T-helper 22 cell (primary cell): ENCODE measurements at regions not wholly inside any gene's neighbourhood (a gene's known extent, or its start where the extent isn't known, plus 50 kb on each side); places are given as distances from the start of the nearest gene placed in this dataset.
"Not testable (repeated sequence)": the region's sequence is repeated elsewhere in the genome, so short reads cannot be mapped to it uniquely, and the experiment has no call there.

ENCODE experiments used
- DNase-seq: peaks from one replicate; pipeline ENCODE4 v3.0.0-alpha.2; 2020; ENCODE audit warnings: low read depth

GRCh38 chr13:22757530-22758120 is 423.2 kb upstream of the SGCG start:
- no peak for DNase-seq

GRCh38 chr13:22758245-22758644 is 422.5 kb upstream of the SGCG start:
- DNase-seq, result no peak

- no peak for DNase-seq
Measured at GRCh38 chr13:22761709-22762108, 419.1 kb upstream of the SGCG start.

- DNase-seq, result no peak
Measured at GRCh38 chr13:22765547-22765946, 415.2 kb upstream of the SGCG start.

GRCh38 chr13:22770891-22771290 is 409.9 kb upstream of the SGCG start:
- no peak for DNase-seq

- DNase-seq, result no peak
Measured at GRCh38 chr13:22773465-22773864, 407.3 kb upstream of the SGCG start.

GRCh38 chr13:22776394-22777186 is 404.2 kb upstream of the SGCG start:
- no peak for DNase-seq

GRCh38 chr13:22777207-22777606 is 403.6 kb upstream of the SGCG start:
- no peak for DNase-seq

- no peak for DNase-seq
Measured at GRCh38 chr13:22789027-22789593, 391.7 kb upstream of the SGCG start.

- no peak for DNase-seq
Measured at GRCh38 chr13:22789916-22790315, 390.9 kb upstream of the SGCG start.

- DNase-seq, result no peak
Measured at GRCh38 chr13:22793598-22794134, 387.1 kb upstream of the SGCG start.

GRCh38 chr13:22800526-22801401 is 380.0 kb upstream of the SGCG start:
- no peak for DNase-seq

- no peak for DNase-seq
Measured at GRCh38 chr13:22801402-22802003, 379.3 kb upstream of the SGCG start.

GRCh38 chr13:22812793-22813192 is 368.0 kb upstream of the SGCG start:
- no peak for DNase-seq

GRCh38 chr13:22813531-22814377 is 367.0 kb upstream of the SGCG start:
- not testable (repeated sequence) for DNase-seq

- DNase-seq, result not testable (repeated sequence)
Measured at GRCh38 chr13:22814433-22814832, 366.3 kb upstream of the SGCG start.

GRCh38 chr13:22821589-22821988 is 359.2 kb upstream of the SGCG start:
- DNase-seq, result no peak

- DNase-seq, result no peak
Measured at GRCh38 chr13:22825186-22825585, 355.6 kb upstream of the SGCG start.

- no peak for DNase-seq
Measured at GRCh38 chr13:22828081-22828480, 352.7 kb upstream of the SGCG start.

GRCh38 chr13:22836475-22836874 is 344.3 kb upstream of the SGCG start:
- DNase-seq, result no peak
